ACHN (cell line): ENCODE measurements at regions not wholly inside any gene's neighbourhood (a gene's known extent, or its start where the extent isn't known, plus 50 kb on each side); places are given as distances from the start of the nearest gene placed in this dataset.
"Not testable (repeated sequence)": the region's sequence is repeated elsewhere in the genome, so short reads cannot be mapped to it uniquely, and the experiment has no call there.

ENCODE experiments used
- DNase-seq: peaks from one replicate; pipeline ENCODE4 v3.0.0-alpha.2; 2015
- in situ Hi-C: cut with HindIII; loops from 2 replicates; pipeline ENCODE4 v1.10.0; 2017; ENCODE audit warnings: low sequenced_read_pairs, low pct_ligation_motif_present, low pct_unique_long_range_greater_than_20kb

DNA sequence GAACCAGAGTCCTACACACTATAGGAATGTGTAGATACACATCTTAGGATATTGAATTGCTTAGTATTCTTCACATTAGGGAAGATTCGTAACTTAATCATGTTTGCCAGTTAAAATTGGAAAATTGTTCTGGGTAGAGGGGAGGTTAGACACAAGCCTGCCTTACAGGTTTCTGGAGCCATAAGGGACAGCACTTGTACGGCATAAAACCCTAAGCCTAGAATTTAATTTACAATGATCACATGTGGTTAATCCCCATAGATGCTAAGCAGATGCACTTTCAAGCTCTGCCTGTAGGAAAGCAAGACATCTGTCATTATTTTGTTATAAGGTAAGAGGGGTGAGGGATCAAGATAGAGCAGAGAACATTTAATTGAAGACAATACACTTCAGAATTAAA, 820.7 kb downstream of the NCAM2 start:
- in situ Hi-C loops = no loop called here
- no peak for DNase-seq

- in situ Hi-C loops = no loop called here
- DNase-seq = no peak
Observed at GRCh38 chr21:21828130-21828529, 829.9 kb downstream of the NCAM2 start.

DNA sequence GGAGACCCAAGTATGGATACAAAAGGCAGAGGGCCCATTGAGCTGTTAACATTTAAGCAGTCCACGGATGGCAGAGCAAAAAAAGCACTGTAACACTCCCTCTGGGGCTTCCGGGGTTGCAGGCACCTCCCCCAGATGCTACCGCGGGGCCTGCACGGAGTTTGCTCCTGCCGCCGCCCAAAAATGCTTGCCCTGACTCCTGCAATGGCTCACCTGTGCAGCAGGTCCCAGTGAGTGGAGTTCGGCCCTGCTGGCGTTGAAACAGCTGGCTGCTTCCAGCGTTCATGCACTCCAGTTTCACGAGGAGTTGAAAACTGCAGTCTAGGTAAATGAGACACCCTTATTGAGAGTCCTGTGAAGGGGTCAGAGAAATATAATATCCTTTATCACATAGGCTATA, 832.8 kb downstream of the NCAM2 start:
- in situ Hi-C loops = no loop called here
- no peak for DNase-seq

DNA sequence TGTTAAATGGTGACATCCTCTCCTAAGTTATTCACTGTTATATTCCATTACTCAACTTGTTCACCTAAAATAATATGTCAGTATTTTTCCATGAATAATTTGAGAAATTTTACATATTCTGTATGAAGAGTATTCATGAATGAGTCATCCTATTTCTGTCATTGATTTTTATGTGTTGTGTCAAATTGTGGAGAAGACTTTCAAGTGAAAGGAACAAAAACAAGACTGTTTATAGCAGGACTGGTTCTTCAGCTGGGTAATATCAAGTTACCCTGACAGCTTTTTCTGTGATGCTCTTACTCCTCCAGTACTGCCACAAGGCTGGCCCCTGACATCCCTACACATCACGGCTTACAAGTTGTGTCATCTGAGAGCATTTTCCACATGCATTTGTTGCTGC, 847.7 kb downstream of the NCAM2 start:
- DNase-seq = no peak
- in situ Hi-C loops = no loop called here

DNA sequence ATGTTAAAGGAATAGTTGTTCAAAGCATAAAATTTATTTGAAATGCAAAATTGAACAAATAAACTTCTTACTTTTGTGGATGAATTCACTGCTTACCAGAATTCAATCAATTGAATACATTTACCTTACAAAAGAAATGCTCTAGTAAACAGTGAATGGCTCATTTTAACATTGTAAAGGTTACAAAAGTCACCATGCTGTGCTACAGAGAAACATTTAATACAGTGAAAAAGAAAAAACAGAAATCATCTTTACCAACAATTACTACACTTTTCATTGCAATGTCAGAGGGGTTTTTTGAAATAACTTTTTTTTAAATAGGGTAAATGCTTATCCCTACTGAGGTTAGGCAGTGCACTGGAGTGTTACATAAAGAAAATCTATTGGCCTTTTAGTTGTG, 853.0 kb downstream of the NCAM2 start:
- in situ Hi-C loops = no loop called here
- no peak for DNase-seq

- in situ Hi-C loops = no loop called here
- DNase-seq = no peak
Observed at GRCh38 chr21:21851657-21852056, 853.4 kb downstream of the NCAM2 start.

DNA sequence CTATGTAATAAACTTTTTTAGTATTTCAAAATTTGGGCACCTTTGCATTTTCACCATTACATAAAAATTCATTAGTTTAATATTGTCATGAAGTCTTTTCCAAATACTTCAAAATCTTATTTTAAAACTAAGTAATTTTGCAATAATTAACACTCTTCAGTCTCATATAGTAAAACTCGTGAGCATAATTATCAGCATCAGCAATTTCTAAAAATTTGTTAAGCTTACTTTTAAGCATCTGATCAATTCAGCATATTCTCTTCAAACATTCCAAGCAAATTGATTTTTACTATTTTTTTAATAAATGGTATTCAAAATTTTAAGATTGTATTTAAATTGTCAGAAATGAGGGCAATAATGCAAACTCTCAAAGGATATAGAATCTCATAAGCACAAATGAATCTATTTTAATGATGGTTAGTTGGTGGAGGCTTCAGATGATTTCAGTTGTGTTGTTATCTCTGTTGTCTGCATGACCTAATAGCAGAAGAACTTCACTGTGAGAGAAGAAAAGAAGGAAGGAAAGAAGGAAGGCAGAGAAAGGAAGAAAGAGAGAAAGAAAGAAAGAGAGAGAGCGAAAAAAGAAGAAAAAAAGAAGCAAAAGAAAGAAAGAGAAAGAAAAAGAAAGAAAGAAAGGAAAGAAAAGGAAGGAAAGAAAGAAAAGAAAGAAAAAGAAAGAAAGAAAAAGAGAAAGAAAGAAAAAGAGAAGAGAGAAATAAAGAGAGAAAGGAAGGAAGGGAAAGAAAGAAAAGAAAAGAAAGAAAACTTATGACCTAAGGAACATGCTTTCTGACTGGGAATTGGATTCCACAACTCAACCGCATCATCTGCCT, 860.5 kb downstream of the NCAM2 start:
- DNase-seq = no peak
- in situ Hi-C loops = no loop called here

GRCh38 chr21:21860888-21861287, 862.7 kb downstream of the NCAM2 start:
- peak; percentile 5 for DNase-seq
- in situ Hi-C loops = no loop called here

DNA sequence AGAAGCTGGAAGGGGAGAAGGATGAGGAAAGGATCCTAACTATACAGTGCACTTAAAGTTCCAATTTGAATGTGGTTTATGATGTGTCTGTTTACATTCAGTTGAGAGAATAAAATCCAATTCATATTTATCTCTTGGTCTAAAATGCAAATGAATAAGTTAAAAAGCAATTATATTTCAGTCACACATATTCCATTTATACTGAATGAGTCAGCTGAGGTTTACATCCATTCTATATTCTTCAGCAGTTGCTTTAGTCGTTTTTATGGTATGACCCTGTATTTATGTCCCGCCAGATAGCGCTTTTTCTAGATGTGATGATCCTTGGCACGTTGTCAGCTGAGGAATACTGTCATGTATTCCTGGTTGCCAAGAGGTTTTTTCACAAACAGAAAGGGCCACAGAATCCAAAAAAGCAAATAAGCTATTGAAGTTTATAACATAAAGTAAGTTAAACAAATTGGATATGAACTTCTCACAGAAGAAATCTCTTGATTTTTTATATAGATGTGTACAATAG, 866.2 kb downstream of the NCAM2 start:
- in situ Hi-C loops = no loop called here
- DNase-seq = no peak

GRCh38 chr21:21897275-21897883, 899.2 kb downstream of the NCAM2 start:
- in situ Hi-C loops = no loop called here
- DNase-seq = no peak

GRCh38 chr21:21898801-21899200, 900.6 kb downstream of the NCAM2 start:
- DNase-seq = no peak
- in situ Hi-C loops = no loop called here

GRCh38 chr21:21902416-21902815, 904.2 kb downstream of the NCAM2 start:
- DNase-seq, in situ Hi-C loops: not testable (repeated sequence)

GRCh38 chr21:21907271-21907670, 909.1 kb downstream of the NCAM2 start:
- in situ Hi-C loops = no loop called here

DNA sequence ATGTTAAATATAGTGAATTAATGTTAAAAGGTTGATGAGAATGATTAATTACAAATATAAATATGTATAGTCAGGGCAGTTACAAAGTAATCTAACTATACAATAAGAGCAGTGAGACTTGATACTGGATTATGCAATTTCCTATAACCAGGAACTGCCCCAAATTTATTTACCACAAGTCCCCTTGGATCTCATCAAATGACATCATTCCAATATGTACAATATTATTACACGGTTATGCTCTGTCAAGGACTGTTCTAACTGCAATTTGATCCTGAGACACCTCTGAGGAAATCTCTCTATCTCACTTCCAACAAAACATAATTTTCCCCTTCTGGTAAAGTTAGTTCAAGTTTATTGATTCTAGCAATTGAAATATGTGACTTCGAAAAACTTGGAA, 917.6 kb downstream of the NCAM2 start:
- in situ Hi-C loops = no loop called here

More at GRCh38 chr21:21907271-21907670, 909.1 kb downstream of the NCAM2 start:
- no peak for DNase-seq

DNA sequence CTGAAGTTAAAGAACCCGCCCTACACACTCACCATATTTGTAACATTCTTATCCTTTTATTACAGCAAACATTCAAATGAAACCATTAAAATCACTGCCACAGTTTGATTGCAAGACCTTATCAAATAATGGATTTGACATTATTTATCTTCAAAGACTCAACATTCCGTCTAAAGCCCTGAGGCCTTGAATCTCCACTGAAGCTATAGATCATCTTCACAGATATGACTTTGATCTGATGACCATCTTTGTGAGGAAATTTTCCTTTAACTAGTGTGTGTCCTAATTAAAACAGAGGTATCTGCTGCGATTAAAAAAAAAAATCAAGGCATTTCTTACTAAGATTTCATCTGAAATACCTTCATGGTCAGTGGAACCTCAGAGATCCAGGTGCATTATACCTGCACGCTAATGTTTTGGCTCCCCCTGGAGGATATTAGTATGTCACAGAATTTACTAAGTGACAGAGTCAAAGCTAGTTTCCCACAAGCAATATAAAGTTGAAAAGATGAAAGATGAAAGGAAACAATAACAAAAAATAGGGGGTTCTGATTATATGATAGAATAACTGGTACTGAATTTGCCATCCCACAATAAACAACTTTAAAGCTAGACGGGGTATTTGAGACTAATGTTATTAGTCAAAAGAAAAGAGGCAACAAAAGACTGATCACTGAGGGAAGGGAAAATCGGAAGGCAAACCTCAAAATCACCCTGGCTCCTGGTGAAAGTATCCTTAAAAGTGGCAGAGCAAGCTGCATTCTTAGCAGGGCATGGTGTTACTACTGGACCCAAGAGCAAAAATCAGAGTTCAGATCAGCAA, 923.4 kb downstream of the NCAM2 start:
- DNase-seq = peak; percentile 17
- in situ Hi-C loops = no loop called here

More for the DNA sequence above, 917.6 kb downstream of the NCAM2 start:
- DNase-seq = no peak

- no peak for DNase-seq
- in situ Hi-C loops = no loop called here
Observed at GRCh38 chr21:21929226-21929625, 931.0 kb downstream of the NCAM2 start.

GRCh38 chr21:21929789-21930188, 931.6 kb downstream of the NCAM2 start:
- in situ Hi-C loops = no loop called here
- DNase-seq = no peak

DNA sequence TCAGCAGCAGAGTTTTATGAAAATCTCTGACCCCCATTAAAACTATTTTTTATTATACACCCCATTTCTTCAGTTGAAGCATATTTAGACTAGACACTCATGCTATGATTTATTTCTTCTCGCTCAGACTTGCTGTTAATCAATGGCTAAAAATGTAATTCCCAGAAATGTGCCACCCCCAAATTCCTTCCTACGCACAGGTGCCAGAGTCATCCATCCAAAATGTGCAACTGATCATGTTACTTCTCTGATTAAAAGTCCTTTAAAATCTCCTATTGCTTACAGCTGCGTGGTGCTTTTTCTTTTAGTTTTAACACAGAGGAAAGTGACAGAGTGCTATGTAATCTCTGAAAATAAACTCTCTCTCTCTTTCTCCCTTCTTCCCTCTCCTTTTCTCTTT, 954.4 kb downstream of the NCAM2 start:
- in situ Hi-C loops = no loop called here
- no peak for DNase-seq

DNA sequence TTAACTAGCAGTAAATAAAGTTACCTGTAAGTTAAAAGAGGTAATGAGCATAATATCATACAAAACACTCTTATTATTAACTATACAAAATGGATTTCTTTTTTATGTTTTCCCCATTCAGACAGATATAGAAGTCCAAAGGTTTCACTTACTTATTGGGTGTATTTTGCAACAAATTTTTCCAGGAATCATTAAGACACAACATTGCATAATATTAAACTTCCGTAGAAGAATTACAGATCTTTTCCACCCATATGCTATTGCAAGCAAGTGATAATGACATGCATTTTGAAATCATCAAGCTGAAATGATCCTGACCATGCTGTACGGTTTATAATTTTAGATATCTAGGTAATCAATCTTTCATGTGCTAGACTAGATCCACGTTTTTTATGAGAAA, 957.0 kb downstream of the NCAM2 start:
- in situ Hi-C loops = no loop called here

More for the DNA sequence above, 957.0 kb downstream of the NCAM2 start:
- DNase-seq = no peak
